K562 (cell line): ENCODE measurements at regions not wholly inside any gene's neighbourhood (a gene's known extent, or its start where the extent isn't known, plus 50 kb on each side); places are given as distances from the start of the nearest gene placed in this dataset.

Source experiments
- ATAC-seq: fragments of 200-7000 bp; cut with Tn5 transposase; 3 replicates; pipeline ENCODE4 v1.9.1; 2020; ENCODE audit warnings: moderate library complexity
- BruUV-seq: library from RNA; stranded (reverse); fragments of 400-500 nt; replicated peaks from 2 replicates; lab custom pipeline; 2021; lab: Mats Ljungman, UMichigan
- CTCF ChIA-PET: fragments of 300-600 bp; formaldehyde crosslinking; extraction: SDS; loops from one replicate; lab custom pipeline; 2021; ENCODE audit warnings: low intra/inter-chr PET ratio; lab: Yijun Ruan, JAX
- POLR2A ChIA-PET: fragments of 300-600, 350-650 bp; sonication (Branson Sonifier 250); formaldehyde crosslinking; extraction: SDS; loops from one replicate; lab custom pipeline; 2021; ENCODE audit warnings: antibody characterized with exemption, inconsistent platforms; lab: Yijun Ruan, JAX
- DNase-seq, 4 experiments: peaks; one replicate each; pipeline versions ENCODE4 v3.0.0 to v3.0.0-alpha.2; 2011 to 2018; ENCODE audit warnings: low spot score in 3 of 4, mixed read lengths in 3 of 4; ENCODE audit errors: extremely low read depth in 1 of 4
- FAIRE-seq: peaks from 2 replicates; lab custom pipeline; 2011; peaks lifted over from hg19 to GRCh38; lab: Jason Lieb, UNC
- H2AFZ ChIP-seq: 2 replicates; pipeline ENCODE4 v1.6.0; 2011; ENCODE audit warnings: low read depth, low read length, control low read depth, inconsistent platforms
- H3K27ac ChIP-seq: fragments of 200-600 bp; 3 replicates; pipeline ENCODE4 v1.8.0; 2011; ENCODE audit warnings: low read depth, mild to moderate bottlenecking, control low read depth, inconsistent platforms, low read length, moderate library complexity, mixed read lengths; ENCODE audit errors: extremely low read depth
- H3K27me3 ChIP-seq, 2 experiments: fragments of 300-600 bp in 1 of 2; 2 replicates in 1 of 2; 3 replicates in 1 of 2; pipeline versions ENCODE4 v1.6.0 to v1.8.0; 2011; ENCODE audit warnings: inconsistent platforms in 2 of 2, low read length in 2 of 2, mild to moderate bottlenecking in 1 of 2, mixed read lengths in 1 of 2, moderate library complexity in 1 of 2; ENCODE audit not compliant: control insufficient read depth in 2 of 2, insufficient read depth in 2 of 2
- H3K36me3 ChIP-seq: fragments of 300-600 bp; 3 replicates; pipeline ENCODE4 v1.8.0; 2011; ENCODE audit warnings: mild to moderate bottlenecking, low read length, inconsistent platforms; ENCODE audit not compliant: control insufficient read depth, insufficient read depth
- H3K4me1 ChIP-seq, 2 experiments: fragments of 200-600 bp in 1 of 2; replicated peaks in 1 of 2; 2 replicates in 1 of 2; 3 replicates in 1 of 2; pipeline versions ENCODE4 v1.5.1 to v1.8.0; 2011; ENCODE audit warnings: inconsistent platforms in 2 of 2, low read length in 2 of 2, mild to moderate bottlenecking in 1 of 2, mixed read lengths in 1 of 2, moderate library complexity in 1 of 2; ENCODE audit not compliant: control insufficient read depth in 2 of 2, insufficient read depth in 2 of 2
- H3K4me2 ChIP-seq: 2 replicates; pipeline ENCODE4 v1.6.1; 2011; ENCODE audit warnings: low read length, control low read depth, inconsistent platforms, mixed read lengths; ENCODE audit not compliant: insufficient read depth
- H3K4me3 ChIP-seq: fragments of 200-600 bp; sonication (generic), shearing (Covaris generic); 2 replicates; pipeline ENCODE4 v1.5.1; 2016; ENCODE audit warnings: control low read depth, inconsistent platforms
- H3K79me2 ChIP-seq: fragments of 200-600 bp; 3 replicates; pipeline ENCODE4 v1.8.0; 2011; ENCODE audit warnings: low read length, inconsistent platforms; ENCODE audit not compliant: control insufficient read depth, insufficient read depth
- H3K9ac ChIP-seq, 2 experiments: 2 replicates each; pipeline versions ENCODE4 v1.6.0 to v1.6.1; 2011; ENCODE audit warnings: low read depth in 2 of 2, low read length in 2 of 2, control low read depth in 1 of 2, inconsistent platforms in 1 of 2, mild to moderate bottlenecking in 1 of 2, mixed read lengths in 1 of 2; ENCODE audit not compliant: insufficient read depth in 1 of 2
- H3K9me1 ChIP-seq: one replicate; pipeline ENCODE4 v1.6.0; 2011; ENCODE audit warnings: inconsistent platforms, mild to moderate bottlenecking, low read length, moderate library complexity; ENCODE audit not compliant: control insufficient read depth, insufficient read depth
- H3K9me3 ChIP-seq: replicated peaks from 2 replicates; pipeline ENCODE4 v1.5.1; 2011; ENCODE audit warnings: low read depth, low read length, inconsistent platforms; ENCODE audit not compliant: control insufficient read depth, insufficient read depth
- H4K20me1 ChIP-seq: replicated peaks from 2 replicates; pipeline ENCODE4 v1.6.1; 2011; ENCODE audit warnings: low read length, inconsistent platforms, mixed read lengths; ENCODE audit not compliant: control insufficient read depth, insufficient read depth
- E2F4 ChIP-seq: sonication (generic); formaldehyde crosslinking; IDR thresholded peaks from 2 replicates; pipeline ENCODE4 v1.8.0; 2022; ENCODE audit warnings: mild to moderate bottlenecking, low read depth, missing genetic modification reagents
- PRPF4 ChIP-seq: fragments of 200-400 bp; formaldehyde crosslinking; IDR thresholded peaks from one replicate; pipeline ENCODE4 v1.6.1; 2017; ENCODE audit warnings: low read length, low read depth, mild to moderate bottlenecking; ENCODE audit not compliant: insufficient read depth, poor library complexity, severe bottlenecking
- SNIP1 ChIP-seq: fragments of 450-650 bp; IDR thresholded peaks from 2 replicates; pipeline ENCODE4 v1.7.1; 2017; ENCODE audit warnings: low read depth, mild to moderate bottlenecking
- TAF9B ChIP-seq: fragments of 450-650 bp; IDR thresholded peaks from 2 replicates; pipeline ENCODE4 v1.6.1; 2018; ENCODE audit warnings: mild to moderate bottlenecking; ENCODE audit not compliant: partially characterized antibody
- TCFL5 ChIP-seq: fragments of 250-450 bp; sonication (Bioruptor Pico); conservative IDR thresholded peaks from 2 replicates; pipeline ENCODE4 v1.6.1; 2021; ENCODE audit warnings: mild to moderate bottlenecking, moderate library complexity, matching md5 sums
- ZNF695 ChIP-seq: fragments of 450-650 bp; formaldehyde crosslinking; IDR thresholded peaks from 2 replicates; pipeline ENCODE4 v1.4.0; 2020; ENCODE audit warnings: mild to moderate bottlenecking, moderate library complexity
- ZNF717 ChIP-seq: fragments of 250-450 bp; sonication (Bioruptor Pico); IDR thresholded peaks from 2 replicates; pipeline ENCODE4 v1.5.0; 2021
- WGBS: fragments of 100-300 bp; shearing (Covaris generic); methylation state at CpG from one replicate; pipeline ENCODE4 v1.1.6; 2016; ENCODE audit warnings: low coverage, mixed read lengths; ENCODE audit not compliant: insufficient coverage; ENCODE audit errors: missing lambda C conversion rate; 5-methylcytosine and 5-hydroxymethylcytosine counted together
- in situ Hi-C: fragments of 300-500 bp; cut with MboI; formaldehyde crosslinking; loops from 4 replicates; pipeline ENCODE4 v1.15.0; 2018; ENCODE audit warnings: inconsistent platforms, mixed read lengths
- intact Hi-C: fragments of 100-400 bp; cut with micrococcal nuclease; formaldehyde crosslinking; loops from 2 replicates; pipeline ENCODE4 v1.14.2; 2022
- TF ChIP-seq, protein P1 (sequence below): fragments of 200-800 bp; sonication (Bioruptor generic); IDR thresholded peaks from 2 replicates; pipeline ENCODE4 v1.6.1; 2017; ENCODE audit warnings: missing genetic modification characterization, missing compliant biosample characterization

GRCh38 chr17:70373369-70373768 is 204.0 kb downstream of the KCNJ2 start (continued):
- no peak for TF ChIP-seq PRPF4

- no peaks in the 10 kb centered on the region for H3K4me1 ChIP-seq
- ATAC-seq (no peak), DNase-seq (no peak)
- no peaks in the 10 kb centered on the region for H3K79me2 ChIP-seq
- H3K9me1 ChIP-seq, result no peaks in the 10 kb centered on the region
- ChIA-PET CTCF (no interaction called here), POLR2A (no interaction called here)
- no peak overlapping the region for H2AFZ ChIP-seq
- intact Hi-C loops, result no loop called here
- TF ChIP-seq ZNF717 (CRISPR knock-in tag), result no peak
- no peak for TF ChIP-seq SNIP1
- no peak for TF ChIP-seq ZNF695 (CRISPR knock-in tag)
- TF ChIP-seq TAF9B, result no peak
- TF ChIP-seq, protein P1, sequence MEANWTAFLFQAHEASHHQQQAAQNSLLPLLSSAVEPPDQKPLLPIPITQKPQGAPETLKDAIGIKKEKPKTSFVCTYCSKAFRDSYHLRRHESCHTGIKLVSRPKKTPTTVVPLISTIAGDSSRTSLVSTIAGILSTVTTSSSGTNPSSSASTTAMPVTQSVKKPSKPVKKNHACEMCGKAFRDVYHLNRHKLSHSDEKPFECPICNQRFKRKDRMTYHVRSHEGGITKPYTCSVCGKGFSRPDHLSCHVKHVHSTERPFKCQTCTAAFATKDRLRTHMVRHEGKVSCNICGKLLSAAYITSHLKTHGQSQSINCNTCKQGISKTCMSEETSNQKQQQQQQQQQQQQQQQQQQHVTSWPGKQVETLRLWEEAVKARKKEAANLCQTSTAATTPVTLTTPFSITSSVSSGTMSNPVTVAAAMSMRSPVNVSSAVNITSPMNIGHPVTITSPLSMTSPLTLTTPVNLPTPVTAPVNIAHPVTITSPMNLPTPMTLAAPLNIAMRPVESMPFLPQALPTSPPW (CRISPR knock-in tag), result no peak
- no peak for TF ChIP-seq TCFL5 (CRISPR knock-in tag)
- TF ChIP-seq E2F4 (CRISPR knock-in tag), result no peak
- TF ChIP-seq, all 486 proteins: peak for 0
- no peak for FAIRE-seq
- Histone ChIP-seq H3K27ac (no peak overlapping the region), H3K27me3 (no peaks in the 10 kb centered on the region), H3K9me3 (no peaks in the 10 kb centered on the region), H3K4me3 (no peak overlapping the region), H3K36me3 (no peaks in the 10 kb centered on the region), H3K4me2 (no peak overlapping the region), H3K9ac (no peak overlapping the region), H4K20me1 (no peaks in the 10 kb centered on the region)
- 4% methylated on average over 7 of the region's 7 CpGs for WGBS
- in situ Hi-C loops, result no loop called here
- BruUV-seq, result no TSS peak
Observed at GRCh38 chr17:70374496-70374895, 205.2 kb downstream of the KCNJ2 start.
